ENCODE measurements at regions not wholly inside any gene's neighbourhood (a gene's known extent, or its start where the extent isn't known, plus 50 kb on each side); places are given as distances from the start of the nearest gene placed in this dataset.
"Not testable (repeated sequence)": the region's sequence is repeated elsewhere in the genome, so short reads cannot be mapped to it uniquely, and the experiment has no call there.

DNA sequence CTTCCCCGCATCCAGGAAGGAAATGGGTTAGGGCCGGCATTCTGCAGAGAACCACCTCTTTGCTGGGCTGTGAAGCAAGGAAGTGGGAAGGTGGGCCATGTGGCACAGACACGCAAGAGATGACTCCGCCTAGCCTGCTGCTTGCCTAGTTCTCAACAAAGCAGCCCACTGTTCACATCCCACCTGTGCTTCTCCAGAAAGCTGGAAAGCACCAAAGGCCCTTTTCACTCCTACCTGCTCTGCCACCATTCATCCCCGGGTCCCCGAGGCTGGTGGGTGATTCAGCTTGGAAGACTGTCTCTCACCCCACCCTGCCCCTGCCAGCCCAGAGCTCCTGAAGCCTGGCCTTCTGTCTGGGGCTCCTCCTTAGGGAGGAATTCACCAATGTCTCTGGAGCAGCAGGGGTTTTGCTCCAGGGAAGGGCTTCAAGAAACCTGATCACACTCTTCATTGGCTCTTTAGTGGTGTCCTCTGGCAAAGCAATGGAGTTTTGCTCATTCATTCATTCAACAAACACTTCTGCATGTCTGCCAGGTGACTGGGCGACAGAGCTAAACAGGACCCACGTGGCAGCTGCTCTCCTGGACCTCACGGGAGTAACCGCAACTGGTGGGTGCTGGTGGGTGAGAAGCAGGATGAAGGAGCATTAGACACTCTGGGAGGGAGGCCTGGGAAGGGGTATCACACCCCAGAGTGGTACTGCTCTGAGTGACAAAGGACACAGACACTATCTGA lies 145.4 kb upstream of the TLE3 start:
- Mint-ChIP-seq H3K27me3 (ENCODE audit: low read depth) (peaks cover 30% of the 10 kb centered on the region), H3K36me3 (ENCODE audit: low read depth) (no peaks in the 10 kb centered on the region), H3K27ac (no peak overlapping the region), H3K4me3 (ENCODE audit: low read depth) (no peak overlapping the region), H3K9me3 (no peaks in the 10 kb centered on the region), H3K4me1 (ENCODE audit: low read depth) (peaks cover 19% of the 10 kb centered on the region)
- DNase-seq (ENCODE audit: low spot score), result no peak
- intact Hi-C loops (cut with micrococcal nuclease), result no loop called here

DNA sequence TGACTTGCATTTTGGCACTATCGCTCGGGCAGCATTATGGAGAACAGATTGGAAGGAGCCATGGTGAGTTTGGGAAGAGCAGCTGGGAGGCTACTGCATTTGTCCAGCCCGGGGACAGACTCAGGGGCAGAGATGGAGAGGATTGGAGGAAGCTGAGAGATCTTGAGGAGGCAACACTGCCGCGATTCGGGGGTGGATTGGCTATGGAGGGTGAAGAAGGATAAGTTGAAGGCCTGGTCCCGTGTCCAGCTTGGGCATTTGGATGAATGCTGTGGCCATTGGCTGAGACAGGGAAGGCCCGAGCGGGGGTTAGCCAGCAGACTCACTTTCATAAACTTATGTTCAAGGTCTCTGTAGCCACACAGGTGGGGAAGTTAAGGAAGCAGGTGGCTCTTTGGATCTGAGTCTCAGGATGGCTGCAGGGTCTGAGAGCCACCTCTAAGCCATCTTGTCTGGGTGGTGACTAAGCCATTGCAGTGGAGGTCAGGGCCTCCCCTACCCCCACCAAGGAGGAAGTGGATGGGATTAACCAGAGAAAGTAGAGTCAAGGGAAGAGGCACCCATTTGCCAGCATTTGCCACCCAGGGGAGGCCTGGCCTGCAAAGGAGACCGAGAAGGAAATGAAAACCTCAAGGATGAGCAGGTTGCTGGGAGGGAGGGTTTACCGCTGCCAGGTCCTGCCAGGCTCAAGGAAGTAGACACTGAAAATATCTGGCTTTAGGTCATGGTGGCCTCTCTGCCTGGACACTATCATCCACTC lies 144.0 kb upstream of the TLE3 start:
- intact Hi-C loops (cut with micrococcal nuclease), result no loop called here
- no peaks in the 10 kb centered on the region for H3K9me3 Mint-ChIP-seq
- H3K27me3 Mint-ChIP-seq (ENCODE audit: low read depth), result peaks cover 36% of the 10 kb centered on the region
- no peak for DNase-seq (ENCODE audit: low spot score)
- no peak overlapping the region for H3K4me3 Mint-ChIP-seq (ENCODE audit: low read depth)
- peaks cover 15% of the 10 kb centered on the region for H3K4me1 Mint-ChIP-seq (ENCODE audit: low read depth)
- H3K36me3 Mint-ChIP-seq (ENCODE audit: low read depth), result no peaks in the 10 kb centered on the region
- H3K27ac Mint-ChIP-seq, result no peak overlapping the region

DNA sequence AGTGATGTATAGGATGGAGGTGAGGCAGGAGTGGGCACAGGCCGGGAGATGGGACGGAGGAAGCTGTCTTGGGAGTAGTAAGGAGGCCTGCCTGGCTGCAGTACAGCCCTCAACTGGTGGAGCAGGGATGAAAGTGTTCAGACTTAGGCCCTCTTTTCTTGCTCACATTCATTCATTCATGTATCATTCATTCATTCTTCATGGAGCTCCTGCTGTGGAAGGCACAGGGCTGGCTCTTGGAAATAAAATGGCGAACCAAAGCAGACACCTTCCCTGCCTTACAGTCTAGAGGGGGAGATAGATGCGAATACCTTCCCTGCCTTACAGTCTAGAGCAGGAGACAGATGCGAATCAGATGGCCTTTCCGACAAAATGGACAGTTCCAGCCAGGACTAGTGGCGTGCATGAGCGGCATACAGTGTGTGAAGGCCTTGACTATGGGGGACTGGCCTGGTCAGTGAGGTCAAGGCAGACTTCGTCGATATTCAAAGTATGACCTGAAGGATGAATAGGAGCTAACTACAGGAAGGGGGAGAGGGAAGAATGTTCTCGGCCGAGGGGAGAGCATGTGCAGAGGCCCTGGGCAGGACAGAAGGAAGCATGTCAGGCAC lies 143.2 kb upstream of the TLE3 start:
- no peaks in the 10 kb centered on the region for H3K9me3 Mint-ChIP-seq
- no peak for DNase-seq (ENCODE audit: low spot score)

DNA sequence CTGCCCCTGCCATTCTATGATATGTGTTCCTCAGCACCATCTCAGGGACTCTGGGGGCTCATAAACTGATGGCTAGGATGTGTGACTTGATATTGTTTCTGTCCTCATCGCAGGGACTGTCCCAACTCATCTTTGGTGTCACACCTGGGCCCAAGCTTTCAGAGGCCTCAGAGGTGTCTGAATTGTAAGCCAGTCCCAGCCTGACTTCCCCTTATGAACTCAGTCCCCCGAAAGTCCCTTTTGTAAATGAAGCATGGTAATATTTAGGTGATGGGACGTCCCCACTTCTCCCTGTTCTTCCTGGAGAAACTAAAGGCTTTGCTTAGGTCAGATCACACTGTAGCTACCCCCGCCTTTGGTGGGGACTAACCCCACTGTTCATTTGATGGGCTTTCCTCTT lies 142.4 kb upstream of the TLE3 start:
- H3K4me3 Mint-ChIP-seq (ENCODE audit: low read depth), result no peak overlapping the region
- no peak for DNase-seq (ENCODE audit: low spot score)
- H3K27me3 Mint-ChIP-seq (ENCODE audit: low read depth), result peaks cover 34% of the 10 kb centered on the region
- no peaks in the 10 kb centered on the region for H3K9me3 Mint-ChIP-seq
- H3K36me3 Mint-ChIP-seq (ENCODE audit: low read depth), result no peaks in the 10 kb centered on the region
- peaks cover 9% of the 10 kb centered on the region for H3K4me1 Mint-ChIP-seq (ENCODE audit: low read depth)
- intact Hi-C loops (cut with micrococcal nuclease), result no loop called here
- no peak overlapping the region for H3K27ac Mint-ChIP-seq

More for the DNA sequence above, 143.2 kb upstream of the TLE3 start:
- H3K27ac Mint-ChIP-seq, result no peak overlapping the region
- peaks cover 13% of the 10 kb centered on the region for H3K4me1 Mint-ChIP-seq (ENCODE audit: low read depth)
- H3K36me3 Mint-ChIP-seq (ENCODE audit: low read depth), result no peaks in the 10 kb centered on the region
- intact Hi-C loops (cut with micrococcal nuclease), result no loop called here
- H3K27me3 Mint-ChIP-seq (ENCODE audit: low read depth), result peaks cover 36% of the 10 kb centered on the region
- no peak overlapping the region for H3K4me3 Mint-ChIP-seq (ENCODE audit: low read depth)

DNA sequence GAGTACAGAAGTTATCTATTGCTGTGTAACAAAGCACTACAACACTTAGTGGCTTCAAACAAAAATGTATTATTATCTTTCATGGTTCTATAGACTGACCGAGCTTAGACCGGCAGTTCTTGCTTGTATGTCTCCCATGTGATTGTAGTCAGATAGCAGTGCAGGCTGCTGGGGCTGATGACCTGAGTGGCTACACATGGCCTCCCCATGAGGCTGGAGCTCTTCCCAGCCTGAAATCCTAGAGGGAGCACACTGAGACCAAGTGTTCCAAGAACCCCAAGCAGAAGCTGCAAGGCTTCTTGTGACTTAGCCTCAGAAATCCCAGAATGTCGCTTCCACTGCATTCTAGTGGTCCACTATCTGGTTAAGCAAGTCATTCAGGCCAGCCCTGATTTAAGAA lies 141.2 kb upstream of the TLE3 start:
- DNase-seq (ENCODE audit: low spot score), result no peak
- H3K9me3 Mint-ChIP-seq, result no peaks in the 10 kb centered on the region
- no peak overlapping the region for H3K4me3 Mint-ChIP-seq (ENCODE audit: low read depth)
- intact Hi-C loops (cut with micrococcal nuclease), result no loop called here
- no peak overlapping the region for H3K27ac Mint-ChIP-seq
- no peaks in the 10 kb centered on the region for H3K36me3 Mint-ChIP-seq (ENCODE audit: low read depth)
- H3K27me3 Mint-ChIP-seq (ENCODE audit: low read depth), result peaks cover 33% of the 10 kb centered on the region
- H3K4me1 Mint-ChIP-seq (ENCODE audit: low read depth), result peaks cover 11% of the 10 kb centered on the region

DNA sequence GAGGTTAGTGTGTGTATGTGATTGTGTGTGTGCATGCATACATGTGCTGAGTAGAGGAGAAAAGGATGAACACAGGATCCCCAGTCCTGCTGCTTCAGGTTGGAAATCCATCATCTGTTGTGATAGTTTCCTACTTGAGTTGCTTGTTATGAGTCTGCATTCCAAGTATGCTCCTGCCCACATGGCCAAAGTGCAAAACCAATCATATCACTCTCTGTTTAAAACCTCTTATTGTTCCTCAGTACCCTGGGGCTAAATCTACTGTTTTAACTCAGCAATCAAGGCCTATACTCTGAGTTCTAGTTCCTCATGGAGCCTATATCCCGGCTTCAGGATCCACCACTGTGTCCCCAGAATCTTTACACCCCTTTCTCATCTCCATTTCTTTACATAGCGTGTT lies 139.9 kb upstream of the TLE3 start:
- H3K4me3 Mint-ChIP-seq (ENCODE audit: low read depth), result no peak overlapping the region
- peaks cover 35% of the 10 kb centered on the region for H3K27me3 Mint-ChIP-seq (ENCODE audit: low read depth)
- H3K27ac Mint-ChIP-seq, result no peak overlapping the region
- intact Hi-C loops (cut with micrococcal nuclease), result no loop called here
- no peaks in the 10 kb centered on the region for H3K36me3 Mint-ChIP-seq (ENCODE audit: low read depth)
- H3K4me1 Mint-ChIP-seq (ENCODE audit: low read depth), result peaks cover 7% of the 10 kb centered on the region
- peaks cover under 1% of the 10 kb centered on the region for H3K9me3 Mint-ChIP-seq
- DNase-seq (ENCODE audit: low spot score), result no peak

DNA sequence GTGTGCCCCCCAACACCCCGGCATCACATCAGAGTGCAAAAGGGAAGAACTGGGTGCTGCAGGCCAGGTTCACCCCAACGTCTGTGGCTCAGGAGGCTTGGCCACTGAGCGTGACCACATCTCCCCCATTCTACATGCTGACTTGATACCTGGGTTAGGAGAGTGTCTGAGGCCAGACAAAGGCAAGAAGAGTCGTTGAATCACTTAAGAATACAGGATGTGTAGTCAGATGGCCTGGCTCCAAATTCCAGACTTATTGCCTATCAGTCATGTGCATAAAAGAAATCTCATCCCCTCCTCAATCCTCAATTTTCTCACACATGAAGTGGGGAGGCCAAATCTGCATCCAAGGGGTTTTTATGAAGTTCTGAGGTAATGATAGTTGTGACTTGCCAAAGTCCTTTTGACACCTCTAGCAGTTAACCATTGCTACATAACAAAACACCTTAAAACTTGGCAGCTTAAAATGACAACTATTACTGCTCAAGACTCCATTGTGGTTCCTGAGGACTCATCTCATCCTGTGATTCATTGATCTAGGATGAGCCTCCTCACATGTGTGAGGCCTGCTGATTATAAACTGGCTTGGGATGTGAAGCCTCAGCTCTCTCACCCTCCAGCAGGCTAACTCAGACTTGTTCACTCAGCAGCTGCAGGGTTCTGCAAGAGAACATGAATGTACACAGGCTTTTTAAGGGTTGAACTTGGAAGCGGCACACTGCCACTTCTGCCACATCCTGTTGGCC lies 138.8 kb upstream of the TLE3 start:
- Mint-ChIP-seq H3K4me1 (ENCODE audit: low read depth) (peaks cover 3% of the 10 kb centered on the region), H3K9me3 (peaks cover 11% of the 10 kb centered on the region), H3K27ac (no peak overlapping the region), H3K36me3 (ENCODE audit: low read depth) (no peaks in the 10 kb centered on the region), H3K27me3 (ENCODE audit: low read depth) (peaks cover 38% of the 10 kb centered on the region), H3K4me3 (ENCODE audit: low read depth) (no peak overlapping the region)
- no peak for DNase-seq (ENCODE audit: low spot score)
- intact Hi-C loops (cut with micrococcal nuclease), result no loop called here

DNA sequence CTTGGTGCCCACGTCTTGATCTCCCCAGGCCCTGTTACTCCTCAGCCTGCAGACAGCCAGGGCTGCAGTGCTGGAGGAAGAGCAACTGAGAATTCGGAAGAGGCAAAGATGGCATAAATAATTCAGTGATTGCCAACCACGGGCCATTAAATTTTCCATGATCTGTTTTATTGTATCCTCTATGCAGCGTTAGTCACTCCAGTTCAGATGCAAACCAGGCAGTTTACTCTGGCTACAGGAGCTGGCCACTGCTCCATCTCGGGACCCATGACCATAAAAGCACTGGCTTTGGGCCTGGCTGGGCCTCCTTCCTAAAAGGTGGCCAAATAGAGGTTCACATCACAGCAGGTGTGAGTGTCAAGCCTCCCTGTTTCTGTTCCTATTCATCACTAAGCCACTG lies 137.6 kb upstream of the TLE3 start:
- intact Hi-C loops (cut with micrococcal nuclease), result no loop called here
- H3K4me3 Mint-ChIP-seq (ENCODE audit: low read depth), result no peak overlapping the region
- H3K27ac Mint-ChIP-seq, result no peak overlapping the region
- H3K27me3 Mint-ChIP-seq (ENCODE audit: low read depth), result peaks cover 28% of the 10 kb centered on the region
- no peaks in the 10 kb centered on the region for H3K36me3 Mint-ChIP-seq (ENCODE audit: low read depth)
- peaks cover 2% of the 10 kb centered on the region for H3K4me1 Mint-ChIP-seq (ENCODE audit: low read depth)
- peaks cover 13% of the 10 kb centered on the region for H3K9me3 Mint-ChIP-seq
- no peak for DNase-seq (ENCODE audit: low spot score)

DNA sequence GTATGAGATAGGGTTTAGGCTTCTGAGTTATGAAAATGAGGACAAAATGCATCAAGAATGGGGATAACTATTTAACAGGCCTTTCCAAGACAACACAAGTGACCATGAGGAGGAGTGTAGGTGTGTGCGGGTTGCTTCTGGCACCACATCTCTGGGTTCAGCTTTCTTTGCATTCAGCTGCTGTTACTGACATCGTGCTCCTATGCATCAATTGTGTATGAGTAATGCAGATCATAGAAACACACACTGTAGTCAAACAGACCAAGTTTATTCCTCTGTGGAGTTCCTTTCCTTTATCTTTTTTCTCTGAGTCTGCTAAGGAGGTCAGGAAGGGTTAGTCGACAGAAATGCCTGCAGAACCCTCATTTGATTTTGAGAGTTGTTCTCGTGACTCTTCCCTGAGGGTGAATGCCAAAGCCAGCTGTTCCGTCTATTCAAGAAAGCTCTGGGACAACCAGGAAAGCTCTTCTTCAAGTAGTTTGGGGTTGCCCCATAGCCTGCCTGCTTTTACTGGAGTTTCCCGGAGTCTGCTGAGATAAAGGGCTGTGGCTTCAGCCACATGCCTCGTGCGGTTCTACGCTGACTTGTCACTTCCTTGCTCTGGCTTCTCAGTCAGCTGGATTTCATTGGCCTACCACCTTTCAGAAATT lies 136.7 kb upstream of the TLE3 start:
- H3K27ac Mint-ChIP-seq, result no peak overlapping the region
- H3K4me3 Mint-ChIP-seq (ENCODE audit: low read depth), result no peak overlapping the region
- intact Hi-C loops (cut with micrococcal nuclease), result no loop called here
- H3K36me3 Mint-ChIP-seq (ENCODE audit: low read depth), result no peaks in the 10 kb centered on the region
- H3K4me1 Mint-ChIP-seq (ENCODE audit: low read depth), result peaks cover 2% of the 10 kb centered on the region
- DNase-seq (ENCODE audit: low spot score), result no peak
- peaks cover 21% of the 10 kb centered on the region for H3K9me3 Mint-ChIP-seq
- peaks cover 32% of the 10 kb centered on the region for H3K27me3 Mint-ChIP-seq (ENCODE audit: low read depth)

DNA sequence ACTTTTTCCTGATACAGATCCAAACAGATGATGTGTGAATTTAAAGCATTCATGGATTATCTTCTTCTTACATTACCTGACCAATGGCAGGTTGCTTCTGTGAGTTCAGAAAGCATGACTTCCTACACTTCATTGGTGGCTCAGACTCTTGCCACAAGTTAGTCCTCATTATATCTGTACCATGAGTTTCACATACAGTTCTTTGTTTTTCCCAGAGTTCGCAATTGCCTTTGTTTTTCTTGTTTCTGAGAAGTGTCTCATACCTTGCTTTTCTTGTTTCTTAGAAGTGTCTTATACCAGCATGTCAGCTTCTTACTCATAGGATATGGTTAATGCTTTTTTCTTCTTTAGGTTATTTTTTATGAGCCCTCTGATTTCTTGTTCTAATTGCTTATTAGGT lies 133.8 kb upstream of the TLE3 start:
- no peaks in the 10 kb centered on the region for H3K36me3 Mint-ChIP-seq (ENCODE audit: low read depth)
- H3K9me3 Mint-ChIP-seq, result peaks cover 22% of the 10 kb centered on the region
- H3K27me3 Mint-ChIP-seq (ENCODE audit: low read depth), result peaks cover 20% of the 10 kb centered on the region
- DNase-seq (ENCODE audit: low spot score), result no peak
- H3K4me3 Mint-ChIP-seq (ENCODE audit: low read depth), result no peak overlapping the region
- intact Hi-C loops (cut with micrococcal nuclease), result no loop called here
- H3K4me1 Mint-ChIP-seq (ENCODE audit: low read depth), result peaks cover 2% of the 10 kb centered on the region
- no peak overlapping the region for H3K27ac Mint-ChIP-seq

DNA sequence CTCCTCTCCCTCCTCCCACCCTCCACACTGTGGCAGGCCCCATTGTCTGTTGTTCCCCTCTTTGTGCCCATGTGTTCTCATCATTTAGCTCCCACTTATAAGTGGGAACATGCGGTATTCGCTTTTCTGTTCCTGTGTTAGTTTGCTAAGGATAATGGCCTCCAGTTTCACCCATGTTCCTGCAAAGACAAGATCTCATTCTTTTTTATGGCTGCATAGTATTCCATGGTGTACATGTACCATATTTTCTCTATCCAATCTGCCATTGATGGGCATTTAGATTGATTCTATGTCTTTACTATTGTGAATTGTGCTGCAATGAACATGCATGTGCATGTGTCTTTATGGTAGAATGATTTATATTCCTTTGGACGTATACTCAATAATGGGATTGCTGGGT lies 130.2 kb upstream of the TLE3 start:
- H3K4me1 Mint-ChIP-seq (ENCODE audit: low read depth); H3K4me3 Mint-ChIP-seq (ENCODE audit: low read depth); H3K36me3 Mint-ChIP-seq (ENCODE audit: low read depth); H3K27ac Mint-ChIP-seq; intact Hi-C loops (cut with micrococcal nuclease); DNase-seq (ENCODE audit: low spot score): not testable (repeated sequence)
- Mint-ChIP-seq H3K27me3 (ENCODE audit: low read depth) (peaks cover 31% of the 10 kb centered on the region), H3K9me3 (peaks cover 22% of the 10 kb centered on the region)

DNA sequence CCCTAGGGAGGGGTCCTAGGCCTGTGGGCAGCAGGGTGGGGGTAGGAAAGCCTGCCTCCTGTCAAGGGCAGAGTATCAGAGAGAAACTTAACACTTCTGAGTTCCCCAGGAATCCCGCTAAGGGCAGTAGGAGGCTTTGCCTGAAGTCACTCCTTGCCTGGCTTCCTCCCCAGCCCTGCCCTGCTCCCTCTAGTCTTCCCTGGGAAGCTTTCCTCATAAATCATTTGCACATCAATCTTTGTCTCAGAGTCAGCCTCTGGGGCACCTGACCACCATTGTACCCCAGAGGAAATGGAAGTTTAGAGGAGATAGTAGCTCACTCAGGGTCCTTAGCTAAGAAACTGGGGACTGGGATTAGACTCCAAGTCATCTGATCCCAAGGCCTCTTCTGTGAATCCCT lies 129.4 kb upstream of the TLE3 start:
- Mint-ChIP-seq H3K4me1 (ENCODE audit: low read depth) (peaks cover 6% of the 10 kb centered on the region), H3K27ac (no peak overlapping the region), H3K9me3 (peaks cover 17% of the 10 kb centered on the region), H3K36me3 (ENCODE audit: low read depth) (no peaks in the 10 kb centered on the region), H3K4me3 (ENCODE audit: low read depth) (no peak overlapping the region), H3K27me3 (ENCODE audit: low read depth) (peaks cover 31% of the 10 kb centered on the region)
- intact Hi-C loops (cut with micrococcal nuclease), result no loop called here
- no peak for DNase-seq (ENCODE audit: low spot score)

All from activated T-helper 2 cell treated with anti-CD3 and anti-CD28 coated beads, Interferon-gamma antibody, Interleukin-2, Interleukin-4, amounts not matched to agents 10 μg/mL and 5 μg/mL and 100 μg/mL, durations not matched to agents 14 hours and 24 hours and 36 hours (primary cell).